ENCODE measurements at regions not wholly inside any gene's neighbourhood (a gene's known extent, or its start where the extent isn't known, plus 50 kb on each side); places are given as distances from the start of the nearest gene placed in this dataset.

GRCh38 chr7:19920705-19921104 lies 147.3 kb upstream of the TMEM196 start:
- H3K36me3 ChIP-seq (ENCODE audit: insufficient read depth, low read length): no peaks in the 10 kb centered on the region
- H3K27me3 ChIP-seq (ENCODE audit: insufficient read depth, low read length): no peaks in the 10 kb centered on the region
- H3K9me3 ChIP-seq (ENCODE audit: low read length): no peaks in the 10 kb centered on the region
- H3K4me1 ChIP-seq (ENCODE audit: insufficient read depth, low read length, severe bottlenecking): no peaks in the 10 kb centered on the region
- no peak overlapping the region for H2AFZ ChIP-seq (ENCODE audit: low read length)
- no peaks in the 10 kb centered on the region for H4K20me1 ChIP-seq (ENCODE audit: insufficient read depth, low read length)
- no peaks in the 10 kb centered on the region for H3K9me2 ChIP-seq (ENCODE audit: low read depth, low read length)
- no peaks in the 10 kb centered on the region for H3K79me2 ChIP-seq (ENCODE audit: insufficient read depth, low read length)
- H3K9ac ChIP-seq (ENCODE audit: low read length): no peak overlapping the region
- peak; percentile 23; the same call in 1 of the 2 replicates for TF ChIP-seq CTCF (IDR thresholded peaks at IDR 0.05; ENCODE audit: low read length)
- TF ChIP-seq EZH2 (IDR thresholded peaks at IDR 0.05; ENCODE audit: borderline replicate concordance, low read length): no peak
- H3K4me2 ChIP-seq (ENCODE audit: low read length): no peak overlapping the region
- no peak overlapping the region for H3K4me3 ChIP-seq (ENCODE audit: low read depth, low read length, poor library complexity, severe bottlenecking)
- H3K27ac ChIP-seq (ENCODE audit: low read depth, low read length, poor library complexity, severe bottlenecking): no peak overlapping the region
- no peaks in the 10 kb centered on the region for H3F3A ChIP-seq (ENCODE audit: insufficient read depth, low read length)

GRCh38 chr7:19920166-19920565 lies 146.7 kb upstream of the TMEM196 start:
- Histone ChIP-seq H3K4me2 (ENCODE audit: low read length) (no peak overlapping the region), H3F3A (ENCODE audit: insufficient read depth, low read length) (no peaks in the 10 kb centered on the region), H3K9me3 (ENCODE audit: low read length) (no peaks in the 10 kb centered on the region), H3K27me3 (ENCODE audit: insufficient read depth, low read length) (no peaks in the 10 kb centered on the region), H3K27ac (ENCODE audit: low read depth, low read length, poor library complexity, severe bottlenecking) (no peak overlapping the region), H3K4me1 (ENCODE audit: insufficient read depth, low read length, severe bottlenecking) (no peaks in the 10 kb centered on the region), H3K79me2 (ENCODE audit: insufficient read depth, low read length) (no peaks in the 10 kb centered on the region), H3K9ac (ENCODE audit: low read length) (no peak overlapping the region), H4K20me1 (ENCODE audit: insufficient read depth, low read length) (no peaks in the 10 kb centered on the region), H3K4me3 (ENCODE audit: low read depth, low read length, poor library complexity, severe bottlenecking) (no peak overlapping the region), H3K9me2 (ENCODE audit: low read depth, low read length) (no peaks in the 10 kb centered on the region), H2AFZ (ENCODE audit: low read length) (no peak overlapping the region), H3K36me3 (ENCODE audit: insufficient read depth, low read length) (no peaks in the 10 kb centered on the region)
- TF ChIP-seq CTCF (IDR thresholded peaks at IDR 0.05; ENCODE audit: low read length): no peak
- no peak for TF ChIP-seq EZH2 (IDR thresholded peaks at IDR 0.05; ENCODE audit: borderline replicate concordance, low read length)

- no peaks in the 10 kb centered on the region for H3K4me1 ChIP-seq (ENCODE audit: insufficient read depth, low read length, severe bottlenecking)
- H3K27me3 ChIP-seq (ENCODE audit: insufficient read depth, low read length): no peaks in the 10 kb centered on the region
- H4K20me1 ChIP-seq (ENCODE audit: insufficient read depth, low read length): no peaks in the 10 kb centered on the region
- no peak overlapping the region for H3K9ac ChIP-seq (ENCODE audit: low read length)
- H2AFZ ChIP-seq (ENCODE audit: low read length): no peak overlapping the region
- no peak overlapping the region for H3K4me2 ChIP-seq (ENCODE audit: low read length)
- H3K27ac ChIP-seq (ENCODE audit: low read depth, low read length, poor library complexity, severe bottlenecking): no peak overlapping the region
- no peaks in the 10 kb centered on the region for H3K9me2 ChIP-seq (ENCODE audit: low read depth, low read length)
- no peak overlapping the region for H3K4me3 ChIP-seq (ENCODE audit: low read depth, low read length, poor library complexity, severe bottlenecking)
- H3K79me2 ChIP-seq (ENCODE audit: insufficient read depth, low read length): no peaks in the 10 kb centered on the region
- TF ChIP-seq EZH2 (IDR thresholded peaks at IDR 0.05; ENCODE audit: borderline replicate concordance, low read length): no peak
- no peaks in the 10 kb centered on the region for H3F3A ChIP-seq (ENCODE audit: insufficient read depth, low read length)
- no peaks in the 10 kb centered on the region for H3K9me3 ChIP-seq (ENCODE audit: low read length)
- H3K36me3 ChIP-seq (ENCODE audit: insufficient read depth, low read length): no peaks in the 10 kb centered on the region
Observed at GRCh38 chr7:19919261-19920095, 146.1 kb upstream of the TMEM196 start.

- Histone ChIP-seq H4K20me1 (ENCODE audit: insufficient read depth, low read length) (no peaks in the 10 kb centered on the region), H3K4me2 (ENCODE audit: low read length) (no peak overlapping the region), H3K9ac (ENCODE audit: low read length) (no peak overlapping the region), H3K36me3 (ENCODE audit: insufficient read depth, low read length) (no peaks in the 10 kb centered on the region), H3K27me3 (ENCODE audit: insufficient read depth, low read length) (no peaks in the 10 kb centered on the region), H3K9me3 (ENCODE audit: low read length) (no peaks in the 10 kb centered on the region), H3K4me3 (ENCODE audit: low read depth, low read length, poor library complexity, severe bottlenecking) (no peak overlapping the region), H2AFZ (ENCODE audit: low read length) (no peak overlapping the region), H3F3A (ENCODE audit: insufficient read depth, low read length) (no peaks in the 10 kb centered on the region), H3K27ac (ENCODE audit: low read depth, low read length, poor library complexity, severe bottlenecking) (no peak overlapping the region), H3K79me2 (ENCODE audit: insufficient read depth, low read length) (no peaks in the 10 kb centered on the region), H3K9me2 (ENCODE audit: low read depth, low read length) (no peaks in the 10 kb centered on the region), H3K4me1 (ENCODE audit: insufficient read depth, low read length, severe bottlenecking) (no peaks in the 10 kb centered on the region)
- TF ChIP-seq EZH2 (IDR thresholded peaks at IDR 0.05; ENCODE audit: borderline replicate concordance, low read length) (no peak), CTCF (IDR thresholded peaks at IDR 0.05; ENCODE audit: low read length) (no peak)
Observed at GRCh38 chr7:19916046-19916445, 142.6 kb upstream of the TMEM196 start.
